Thyroid gland (tissue), 4 donors: ENCODE measurements at regions not wholly inside any gene's neighbourhood (a gene's known extent, or its start where the extent isn't known, plus 50 kb on each side); places are given as distances from the start of the nearest gene placed in this dataset.

Experiments used
- POLR2A ChIP-seq, 2 donors: fragments of 450-650 bp; IDR thresholded peaks; one replicate each; pipeline ENCODE4 v1.6.1; 2017; ENCODE audit warnings: antibody characterized with exemption in 2 of 2, mild to moderate bottlenecking in 2 of 2, moderate library complexity in 1 of 2
- TF ChIP-seq, protein P1 (sequence below), 6 experiments: fragments of 200-600 bp in 3 of 6; fragments of 450-650 bp in 3 of 6; sonication (generic) in 3 of 6; IDR thresholded peaks; one replicate each; pipeline ENCODE4 v1.5.1; 2016 to 2019; ENCODE audit warnings: antibody characterized with exemption in 6 of 6, mild to moderate bottlenecking in 2 of 6, inconsistent platforms in 1 of 6, moderate library complexity in 1 of 6

DNA sequence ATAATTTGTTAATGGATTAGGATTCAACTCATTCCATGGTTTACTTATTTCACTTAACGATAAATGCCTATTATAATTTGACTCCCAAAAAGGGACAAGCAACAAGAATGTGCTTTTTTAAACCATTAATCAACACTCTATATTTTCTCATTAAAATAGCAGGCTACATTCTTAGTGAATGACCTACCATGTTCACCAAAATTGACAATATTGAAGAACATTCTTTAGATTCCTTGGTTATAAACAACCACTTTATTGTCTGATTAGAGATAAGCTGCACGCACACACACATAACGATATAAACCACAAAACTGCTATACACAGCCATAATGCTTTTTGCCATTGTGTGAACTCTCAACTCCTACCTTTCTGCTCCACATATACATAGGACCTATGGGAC lies 75.4 kb upstream of the LRRC7 start:
- TF ChIP-seq, protein P1, sequence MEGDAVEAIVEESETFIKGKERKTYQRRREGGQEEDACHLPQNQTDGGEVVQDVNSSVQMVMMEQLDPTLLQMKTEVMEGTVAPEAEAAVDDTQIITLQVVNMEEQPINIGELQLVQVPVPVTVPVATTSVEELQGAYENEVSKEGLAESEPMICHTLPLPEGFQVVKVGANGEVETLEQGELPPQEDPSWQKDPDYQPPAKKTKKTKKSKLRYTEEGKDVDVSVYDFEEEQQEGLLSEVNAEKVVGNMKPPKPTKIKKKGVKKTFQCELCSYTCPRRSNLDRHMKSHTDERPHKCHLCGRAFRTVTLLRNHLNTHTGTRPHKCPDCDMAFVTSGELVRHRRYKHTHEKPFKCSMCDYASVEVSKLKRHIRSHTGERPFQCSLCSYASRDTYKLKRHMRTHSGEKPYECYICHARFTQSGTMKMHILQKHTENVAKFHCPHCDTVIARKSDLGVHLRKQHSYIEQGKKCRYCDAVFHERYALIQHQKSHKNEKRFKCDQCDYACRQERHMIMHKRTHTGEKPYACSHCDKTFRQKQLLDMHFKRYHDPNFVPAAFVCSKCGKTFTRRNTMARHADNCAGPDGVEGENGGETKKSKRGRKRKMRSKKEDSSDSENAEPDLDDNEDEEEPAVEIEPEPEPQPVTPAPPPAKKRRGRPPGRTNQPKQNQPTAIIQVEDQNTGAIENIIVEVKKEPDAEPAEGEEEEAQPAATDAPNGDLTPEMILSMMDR (IDR thresholded peaks at IDR 0.05), result no peak
- TF ChIP-seq POLR2A (IDR thresholded peaks at IDR 0.05), result no peak
